HCT116 (cell line): ENCODE measurements at regions not wholly inside any gene's neighbourhood (a gene's known extent, or its start where the extent isn't known, plus 50 kb on each side); places are given as distances from the start of the nearest gene placed in this dataset.

Source experiments
- ATAC-seq: fragments of 200-7000 bp; cut with Tn5 transposase; 2 replicates; pipeline ENCODE4 v1.9.1; 2020; ENCODE audit warnings: mild to moderate bottlenecking, moderate library complexity
- BruUV-seq: library from RNA; stranded (reverse); fragments of 400-500 nt; replicated peaks from 2 replicates; lab custom pipeline; 2021; lab: Mats Ljungman, UMichigan
- CTCF ChIA-PET: fragments of 300-600 bp; sonication (Branson Sonifier 250); formaldehyde crosslinking; loops from one replicate; lab custom pipeline; 2021; ENCODE audit warnings: antibody characterized with exemption; lab: Charles Lee
- POLR2A ChIA-PET: fragments of 300-600, 350-600 bp; sonication (Branson Sonifier 250); formaldehyde crosslinking; loops from one replicate; lab custom pipeline; 2021; ENCODE audit warnings: antibody characterized with exemption; lab: Charles Lee
- RAD21 ChIA-PET, 2 experiments: fragments of 300-600 bp; sonication (Branson Sonifier 250); formaldehyde crosslinking; loops; one replicate each; lab custom pipeline; 2023; ENCODE audit warnings: low total read pairs in 2 of 2; ENCODE audit not compliant: uncharacterized antibody in 2 of 2, unreplicated experiment in 2 of 2, low non-redundant PET in 1 of 2; lab: Charles Lee
- DNase-seq: peaks from one replicate; pipeline ENCODE4 v3.0.0-alpha.2; 2010; ENCODE audit warnings: low read depth, low spot score
- H2AFZ ChIP-seq: fragments of 200-600 bp; shearing (Covaris generic), sonication (generic); 2 replicates; pipeline ENCODE4 v1.6.1; 2017; ENCODE audit warnings: low read depth, mixed run types, mixed read lengths, antibody characterized with exemption, low read length; ENCODE audit not compliant: poor library complexity, severe bottlenecking
- H3K27ac ChIP-seq: 2 replicates; pipeline ENCODE4 v1.5.1; 2012; ENCODE audit warnings: low read depth, low read length
- H3K27me3 ChIP-seq: fragments of 200-600 bp; sonication (generic); 2 replicates; pipeline ENCODE4 v1.6.1; 2016; ENCODE audit warnings: mixed run types, low read length, mixed read lengths; ENCODE audit not compliant: insufficient read depth
- H3K36me3 ChIP-seq, 2 experiments: fragments of 200-500 bp in 1 of 2; fragments of 200-600 bp in 1 of 2; sonication (Bioruptor generic) in 1 of 2; sonication (generic) in 1 of 2; 2 replicates each; pipeline versions ENCODE4 v1.5.1 to v1.6.1; 2014 to 2016; ENCODE audit warnings: low read length in 2 of 2, inconsistent platforms in 1 of 2, mixed read lengths in 1 of 2, mixed run types in 1 of 2; ENCODE audit not compliant: insufficient read depth in 2 of 2, control insufficient read depth in 1 of 2
- H3K4me1 ChIP-seq, 2 experiments: fragments of 200-600 bp in 1 of 2; sonication (generic) in 1 of 2; 2 replicates each; pipeline versions ENCODE4 v1.5.1 to v1.6.1; 2012 to 2017; ENCODE audit warnings: low read length in 2 of 2, inconsistent platforms in 1 of 2, mild to moderate bottlenecking in 1 of 2, mixed read lengths in 1 of 2, mixed run types in 1 of 2, moderate library complexity in 1 of 2; ENCODE audit not compliant: insufficient read depth in 2 of 2, control insufficient read depth in 1 of 2
- H3K4me2 ChIP-seq: fragments of 200-600 bp; sonication (generic); 2 replicates; pipeline ENCODE4 v1.6.1; 2017; ENCODE audit warnings: mixed run types, low read length, mixed read lengths
- H3K4me3 ChIP-seq, 2 experiments: fragments of 200-600 bp in 1 of 2; sonication (generic) in 1 of 2; replicated peaks in 1 of 2; 2 replicates each; pipeline ENCODE4 v1.5.1; 2011 to 2016; ENCODE audit warnings: low read length in 2 of 2, control low read depth in 1 of 2, low read depth in 1 of 2, mild to moderate bottlenecking in 1 of 2, mixed read lengths in 1 of 2, mixed run types in 1 of 2
- H3K79me2 ChIP-seq: fragments of 200-600 bp; sonication (generic); 2 replicates; pipeline ENCODE4 v1.6.1; 2017; ENCODE audit warnings: mild to moderate bottlenecking, mixed run types, low read length, moderate library complexity, mixed read lengths; ENCODE audit not compliant: insufficient read depth
- H3K9ac ChIP-seq: fragments of 200-600 bp; sonication (generic); 2 replicates; pipeline ENCODE4 v1.6.1; 2016; ENCODE audit warnings: low read length, mixed read lengths
- H3K9me2 ChIP-seq: fragments of 200-600 bp; sonication (generic), shearing (Covaris generic); 2 replicates; pipeline ENCODE4 v1.6.1; 2017; ENCODE audit warnings: mixed run types, mild to moderate bottlenecking, moderate library complexity; ENCODE audit not compliant: insufficient read depth
- H3K9me3 ChIP-seq, 2 experiments: fragments of 200-500 bp in 1 of 2; fragments of 200-600 bp in 1 of 2; sonication (Bioruptor generic) in 1 of 2; sonication (generic) in 1 of 2; 2 replicates each; pipeline ENCODE4 v1.6.1; 2014 to 2017; ENCODE audit warnings: low read length in 2 of 2, mixed read lengths in 2 of 2, inconsistent platforms in 1 of 2, low read depth in 1 of 2, mild to moderate bottlenecking in 1 of 2, mixed run types in 1 of 2, moderate library complexity in 1 of 2; ENCODE audit not compliant: control insufficient read depth in 1 of 2, insufficient read depth in 1 of 2
- H4K20me1 ChIP-seq: fragments of 200-600 bp; sonication (generic), shearing (Covaris generic); 2 replicates; pipeline ENCODE4 v1.6.1; 2017; ENCODE audit warnings: mixed run types, mild to moderate bottlenecking, moderate library complexity; ENCODE audit not compliant: insufficient read depth
- CBX3 ChIP-seq: IDR thresholded peaks from 2 replicates; pipeline ENCODE4 v1.6.1; 2012; ENCODE audit warnings: low read depth
- EGR1 ChIP-seq: IDR thresholded peaks from 2 replicates; pipeline ENCODE4 v1.6.1; 2012; ENCODE audit warnings: low read depth
- ELF1 ChIP-seq: IDR thresholded peaks from 2 replicates; pipeline ENCODE4 v1.6.1; 2012; ENCODE audit warnings: low read depth, borderline replicate concordance
- EZH2 ChIP-seq: fragments of 200-600 bp; sonication (generic); IDR thresholded peaks from 2 replicates; pipeline ENCODE4 v1.6.1; 2017; ENCODE audit warnings: antibody characterized with exemption, mixed run types
- JUND ChIP-seq: IDR thresholded peaks from 2 replicates; pipeline ENCODE4 v1.6.1; 2012
- POLR2A ChIP-seq: IDR thresholded peaks from 2 replicates; pipeline ENCODE4 v1.7.0; 2011; ENCODE audit warnings: borderline replicate concordance; ENCODE audit not compliant: insufficient read depth, insufficient read length; ENCODE audit errors: extremely low read depth
- SP1 ChIP-seq: IDR thresholded peaks from 2 replicates; pipeline ENCODE4 v1.6.1; 2012; ENCODE audit warnings: low read depth
- SRF ChIP-seq: IDR thresholded peaks from 2 replicates; pipeline ENCODE4 v1.6.1; 2012; ENCODE audit warnings: low read depth
- TCF7L2 ChIP-seq: IDR thresholded peaks from 2 replicates; pipeline ENCODE4 v1.7.0; 2011; ENCODE audit warnings: borderline replicate concordance, inconsistent platforms; ENCODE audit not compliant: insufficient read depth, insufficient read length; ENCODE audit errors: extremely low read depth
- ZFX ChIP-seq: fragments of 450-650 bp; IDR thresholded peaks from 2 replicates; pipeline ENCODE4 v1.6.1; 2017
- ZNF274 ChIP-seq: fragments of 200-500 bp; sonication (Bioruptor generic); IDR thresholded peaks from 2 replicates; pipeline ENCODE4 v1.6.1; 2014; ENCODE audit warnings: mild to moderate bottlenecking, low read depth, low read length, inconsistent platforms
- intact Hi-C: fragments of 100-400 bp; cut with micrococcal nuclease; formaldehyde crosslinking; loops from 2 replicates; pipeline ENCODE4 v1.10.0; 2022
- TF ChIP-seq, protein P1 (sequence below), 3 experiments: fragments of 200-600 bp in 1 of 3; sonication (generic) in 1 of 3; IDR thresholded peaks in 2 of 3; conservative IDR thresholded peaks in 1 of 3; 2 replicates each; pipeline ENCODE4 v1.5.1; 2012 to 2017; ENCODE audit warnings: low read depth in 2 of 3, low read length in 2 of 3, antibody characterized with exemption in 1 of 3, borderline replicate concordance in 1 of 3, control low read depth in 1 of 3, mild to moderate bottlenecking in 1 of 3, mixed read lengths in 1 of 3, mixed run types in 1 of 3, moderate library complexity in 1 of 3; ENCODE audit not compliant: insufficient read depth in 1 of 3
- TF ChIP-seq, protein P2 (sequence below): IDR thresholded peaks from 2 replicates; pipeline ENCODE4 v1.6.1; 2012; ENCODE audit warnings: low read depth
- TF ChIP-seq, protein P3 (sequence below): IDR thresholded peaks from 2 replicates; pipeline ENCODE4 v1.6.1; 2012
- TF ChIP-seq, protein P4 (sequence below): IDR thresholded peaks from 2 replicates; pipeline ENCODE4 v1.6.1; 2011; ENCODE audit warnings: mild to moderate bottlenecking, low read length, moderate library complexity; ENCODE audit not compliant: insufficient replicate concordance; ENCODE audit errors: extremely low read depth

DNA sequence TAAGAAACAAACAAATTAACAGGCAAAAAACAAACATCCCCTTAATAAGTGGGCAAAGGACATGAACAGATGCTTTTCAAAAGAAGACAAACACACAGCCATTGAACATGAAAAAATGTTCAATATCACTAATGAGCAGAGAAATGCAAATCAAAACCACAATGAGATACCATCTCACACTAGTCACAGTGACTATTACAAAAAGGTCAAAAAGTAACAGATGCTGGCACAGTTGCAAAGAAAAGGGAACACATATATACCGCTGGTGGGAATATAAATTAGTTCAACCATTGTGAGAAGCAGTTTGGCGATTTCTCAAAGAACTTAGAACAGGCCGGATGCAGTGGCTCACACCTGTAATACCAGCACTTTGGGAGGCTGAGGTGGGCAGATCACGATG, 146.1 kb upstream of the NEIL3 start:
- intact Hi-C loops: no loop called here

More for the DNA sequence above, 146.1 kb upstream of the NEIL3 start:
- ATAC-seq: no peak
- no peaks in the 10 kb centered on the region for H3K4me1 ChIP-seq
- no peaks in the 10 kb centered on the region for H3K9me2 ChIP-seq
- H3K27ac ChIP-seq: no peak overlapping the region
- no peaks in the 10 kb centered on the region for H3K9me3 ChIP-seq
- H3K36me3 ChIP-seq: no peaks in the 10 kb centered on the region
- ChIA-PET RAD21 (no interaction called here), POLR2A (no interaction called here), CTCF (no interaction called here)
- no TSS peak for BruUV-seq
- H3K9ac ChIP-seq: no peak overlapping the region
- no peak overlapping the region for H3K4me3 ChIP-seq
- TF ChIP-seq SP1 (no peak), TCF7L2 (no peak), POLR2A (no peak), SRF (no peak), ELF1 (no peak), EZH2 (no peak), EGR1 (no peak), ZFX (no peak), CBX3 (no peak), ZNF274 (no peak), JUND (no peak)
- TF ChIP-seq, protein P1, sequence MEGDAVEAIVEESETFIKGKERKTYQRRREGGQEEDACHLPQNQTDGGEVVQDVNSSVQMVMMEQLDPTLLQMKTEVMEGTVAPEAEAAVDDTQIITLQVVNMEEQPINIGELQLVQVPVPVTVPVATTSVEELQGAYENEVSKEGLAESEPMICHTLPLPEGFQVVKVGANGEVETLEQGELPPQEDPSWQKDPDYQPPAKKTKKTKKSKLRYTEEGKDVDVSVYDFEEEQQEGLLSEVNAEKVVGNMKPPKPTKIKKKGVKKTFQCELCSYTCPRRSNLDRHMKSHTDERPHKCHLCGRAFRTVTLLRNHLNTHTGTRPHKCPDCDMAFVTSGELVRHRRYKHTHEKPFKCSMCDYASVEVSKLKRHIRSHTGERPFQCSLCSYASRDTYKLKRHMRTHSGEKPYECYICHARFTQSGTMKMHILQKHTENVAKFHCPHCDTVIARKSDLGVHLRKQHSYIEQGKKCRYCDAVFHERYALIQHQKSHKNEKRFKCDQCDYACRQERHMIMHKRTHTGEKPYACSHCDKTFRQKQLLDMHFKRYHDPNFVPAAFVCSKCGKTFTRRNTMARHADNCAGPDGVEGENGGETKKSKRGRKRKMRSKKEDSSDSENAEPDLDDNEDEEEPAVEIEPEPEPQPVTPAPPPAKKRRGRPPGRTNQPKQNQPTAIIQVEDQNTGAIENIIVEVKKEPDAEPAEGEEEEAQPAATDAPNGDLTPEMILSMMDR (IDR thresholded peaks at IDR 0.05 in 2 of 3, conservative IDR thresholded peaks at IDR 0.05 in 1 of 3; ENCODE audit: borderline replicate concordance in 1 of 3, insufficient read depth in 1 of 3, low read depth in 2 of 3, low read length in 2 of 3): no peak
- TF ChIP-seq, protein P2, sequence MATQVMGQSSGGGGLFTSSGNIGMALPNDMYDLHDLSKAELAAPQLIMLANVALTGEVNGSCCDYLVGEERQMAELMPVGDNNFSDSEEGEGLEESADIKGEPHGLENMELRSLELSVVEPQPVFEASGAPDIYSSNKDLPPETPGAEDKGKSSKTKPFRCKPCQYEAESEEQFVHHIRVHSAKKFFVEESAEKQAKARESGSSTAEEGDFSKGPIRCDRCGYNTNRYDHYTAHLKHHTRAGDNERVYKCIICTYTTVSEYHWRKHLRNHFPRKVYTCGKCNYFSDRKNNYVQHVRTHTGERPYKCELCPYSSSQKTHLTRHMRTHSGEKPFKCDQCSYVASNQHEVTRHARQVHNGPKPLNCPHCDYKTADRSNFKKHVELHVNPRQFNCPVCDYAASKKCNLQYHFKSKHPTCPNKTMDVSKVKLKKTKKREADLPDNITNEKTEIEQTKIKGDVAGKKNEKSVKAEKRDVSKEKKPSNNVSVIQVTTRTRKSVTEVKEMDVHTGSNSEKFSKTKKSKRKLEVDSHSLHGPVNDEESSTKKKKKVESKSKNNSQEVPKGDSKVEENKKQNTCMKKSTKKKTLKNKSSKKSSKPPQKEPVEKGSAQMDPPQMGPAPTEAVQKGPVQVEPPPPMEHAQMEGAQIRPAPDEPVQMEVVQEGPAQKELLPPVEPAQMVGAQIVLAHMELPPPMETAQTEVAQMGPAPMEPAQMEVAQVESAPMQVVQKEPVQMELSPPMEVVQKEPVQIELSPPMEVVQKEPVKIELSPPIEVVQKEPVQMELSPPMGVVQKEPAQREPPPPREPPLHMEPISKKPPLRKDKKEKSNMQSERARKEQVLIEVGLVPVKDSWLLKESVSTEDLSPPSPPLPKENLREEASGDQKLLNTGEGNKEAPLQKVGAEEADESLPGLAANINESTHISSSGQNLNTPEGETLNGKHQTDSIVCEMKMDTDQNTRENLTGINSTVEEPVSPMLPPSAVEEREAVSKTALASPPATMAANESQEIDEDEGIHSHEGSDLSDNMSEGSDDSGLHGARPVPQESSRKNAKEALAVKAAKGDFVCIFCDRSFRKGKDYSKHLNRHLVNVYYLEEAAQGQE: no peak
- TF ChIP-seq, protein P3, sequence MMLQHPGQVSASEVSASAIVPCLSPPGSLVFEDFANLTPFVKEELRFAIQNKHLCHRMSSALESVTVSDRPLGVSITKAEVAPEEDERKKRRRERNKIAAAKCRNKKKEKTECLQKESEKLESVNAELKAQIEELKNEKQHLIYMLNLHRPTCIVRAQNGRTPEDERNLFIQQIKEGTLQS: no peak
- TF ChIP-seq, protein P4, sequence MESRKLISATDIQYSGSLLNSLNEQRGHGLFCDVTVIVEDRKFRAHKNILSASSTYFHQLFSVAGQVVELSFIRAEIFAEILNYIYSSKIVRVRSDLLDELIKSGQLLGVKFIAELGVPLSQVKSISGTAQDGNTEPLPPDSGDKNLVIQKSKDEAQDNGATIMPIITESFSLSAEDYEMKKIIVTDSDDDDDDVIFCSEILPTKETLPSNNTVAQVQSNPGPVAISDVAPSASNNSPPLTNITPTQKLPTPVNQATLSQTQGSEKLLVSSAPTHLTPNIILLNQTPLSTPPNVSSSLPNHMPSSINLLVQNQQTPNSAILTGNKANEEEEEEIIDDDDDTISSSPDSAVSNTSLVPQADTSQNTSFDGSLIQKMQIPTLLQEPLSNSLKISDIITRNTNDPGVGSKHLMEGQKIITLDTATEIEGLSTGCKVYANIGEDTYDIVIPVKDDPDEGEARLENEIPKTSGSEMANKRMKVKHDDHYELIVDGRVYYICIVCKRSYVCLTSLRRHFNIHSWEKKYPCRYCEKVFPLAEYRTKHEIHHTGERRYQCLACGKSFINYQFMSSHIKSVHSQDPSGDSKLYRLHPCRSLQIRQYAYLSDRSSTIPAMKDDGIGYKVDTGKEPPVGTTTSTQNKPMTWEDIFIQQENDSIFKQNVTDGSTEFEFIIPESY: no peak
- no peaks in the 10 kb centered on the region for H4K20me1 ChIP-seq
- H3K4me2 ChIP-seq: no peak overlapping the region
- H2AFZ ChIP-seq: no peak overlapping the region
- no peaks in the 10 kb centered on the region for H3K27me3 ChIP-seq
- DNase-seq: no peak
- H3K79me2 ChIP-seq: no peaks in the 10 kb centered on the region
